ENCODE measurements at regions not wholly inside any gene's neighbourhood (a gene's known extent, or its start where the extent isn't known, plus 50 kb on each side); places are given as distances from the start of the nearest gene placed in this dataset.
"Not testable (repeated sequence)": the region's sequence is repeated elsewhere in the genome, so short reads cannot be mapped to it uniquely, and the experiment has no call there.

- intact Hi-C loops (cut with DNase I): no loop called here
- Histone ChIP-seq H3K4me1 (no peaks in the 10 kb centered on the region), H3K36me3 (no peaks in the 10 kb centered on the region), H3K27me3 (ENCODE audit: low read depth) (no peaks in the 10 kb centered on the region), H3K27ac (no peak overlapping the region), H3K4me3 (no peak overlapping the region), H3K9me3 (no peaks in the 10 kb centered on the region)
- ATAC-seq: no peak
- DNase-seq: no peak
- no peak for TF ChIP-seq CTCF (IDR thresholded peaks at IDR 0.05)
Observed at GRCh38 chr1:109840011-109840629, 70.5 kb upstream of the CSF1 start.

- H3K27me3 ChIP-seq (ENCODE audit: low read depth); H3K27ac ChIP-seq; H3K9me3 ChIP-seq; intact Hi-C loops (cut with DNase I); DNase-seq; H3K4me1 ChIP-seq; H3K4me3 ChIP-seq; ATAC-seq; H3K36me3 ChIP-seq: not testable (repeated sequence)
Observed at GRCh38 chr1:109839276-109839675, 71.4 kb upstream of the CSF1 start.

GRCh38 chr1:109838838-109839240 lies 71.8 kb upstream of the CSF1 start:
- DNase-seq: no peak
- Histone ChIP-seq H3K9me3 (no peaks in the 10 kb centered on the region), H3K4me3 (no peak overlapping the region), H3K4me1 (no peaks in the 10 kb centered on the region), H3K27me3 (ENCODE audit: low read depth) (no peaks in the 10 kb centered on the region), H3K36me3 (no peaks in the 10 kb centered on the region), H3K27ac (no peak overlapping the region)
- no peak for TF ChIP-seq CTCF (IDR thresholded peaks at IDR 0.05)
- no peak for ATAC-seq
- intact Hi-C loops (cut with DNase I): no loop called here

GRCh38 chr1:109837852-109838570 lies 72.6 kb upstream of the CSF1 start:
- intact Hi-C loops (cut with DNase I): no loop called here

GRCh38 chr1:109835645-109836044 lies 71.9 kb upstream of the EPS8L3 start:
- ATAC-seq; H3K27me3 ChIP-seq (ENCODE audit: low read depth); H3K4me3 ChIP-seq; intact Hi-C loops (cut with DNase I); DNase-seq; H3K36me3 ChIP-seq; H3K4me1 ChIP-seq; H3K27ac ChIP-seq; H3K9me3 ChIP-seq: not testable (repeated sequence)

More at GRCh38 chr1:109837852-109838570, 72.6 kb upstream of the CSF1 start:
- DNase-seq (no peak), ATAC-seq (no peak)
- Histone ChIP-seq H3K4me3 (no peak overlapping the region), H3K27me3 (ENCODE audit: low read depth) (no peaks in the 10 kb centered on the region), H3K36me3 (no peaks in the 10 kb centered on the region), H3K27ac (no peak overlapping the region), H3K9me3 (no peaks in the 10 kb centered on the region), H3K4me1 (no peaks in the 10 kb centered on the region)
- TF ChIP-seq CTCF (IDR thresholded peaks at IDR 0.05): no peak

GRCh38 chr1:109834951-109835350 lies 71.2 kb upstream of the EPS8L3 start:
- H3K36me3 ChIP-seq: no peaks in the 10 kb centered on the region
- DNase-seq (no peak), ATAC-seq (no peak)
- H3K9me3 ChIP-seq: no peaks in the 10 kb centered on the region
- no peak for TF ChIP-seq CTCF (IDR thresholded peaks at IDR 0.05)
- no peak overlapping the region for H3K4me3 ChIP-seq
- no peaks in the 10 kb centered on the region for H3K4me1 ChIP-seq
- no peak overlapping the region for H3K27ac ChIP-seq
- intact Hi-C loops (cut with DNase I): no loop called here
- no peaks in the 10 kb centered on the region for H3K27me3 ChIP-seq (ENCODE audit: low read depth)
